ENCODE measurements at regions not wholly inside any gene's neighbourhood (a gene's known extent, or its start where the extent isn't known, plus 50 kb on each side); places are given as distances from the start of the nearest gene placed in this dataset.

DNA sequence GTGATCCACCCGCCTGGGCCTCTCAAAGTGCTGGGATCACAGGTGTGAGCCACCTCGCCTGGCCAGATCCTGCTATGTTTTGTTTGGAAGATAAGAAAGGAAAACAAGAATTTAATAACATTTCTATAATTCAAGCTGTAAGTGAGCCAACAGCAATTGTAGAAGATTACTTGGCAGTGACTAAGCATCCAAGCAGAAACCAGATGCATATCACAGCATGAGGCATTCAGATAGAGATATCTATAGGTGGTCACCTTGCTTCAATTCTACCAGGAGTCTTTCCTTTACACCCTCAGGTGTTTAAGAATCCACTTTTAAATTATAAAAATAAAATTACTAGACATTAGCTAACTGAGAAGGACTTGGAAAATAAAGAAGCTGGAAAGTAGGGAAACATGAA is 83.9 kb upstream of the ATF7IP start:
- TF ChIP-seq, protein P1, sequence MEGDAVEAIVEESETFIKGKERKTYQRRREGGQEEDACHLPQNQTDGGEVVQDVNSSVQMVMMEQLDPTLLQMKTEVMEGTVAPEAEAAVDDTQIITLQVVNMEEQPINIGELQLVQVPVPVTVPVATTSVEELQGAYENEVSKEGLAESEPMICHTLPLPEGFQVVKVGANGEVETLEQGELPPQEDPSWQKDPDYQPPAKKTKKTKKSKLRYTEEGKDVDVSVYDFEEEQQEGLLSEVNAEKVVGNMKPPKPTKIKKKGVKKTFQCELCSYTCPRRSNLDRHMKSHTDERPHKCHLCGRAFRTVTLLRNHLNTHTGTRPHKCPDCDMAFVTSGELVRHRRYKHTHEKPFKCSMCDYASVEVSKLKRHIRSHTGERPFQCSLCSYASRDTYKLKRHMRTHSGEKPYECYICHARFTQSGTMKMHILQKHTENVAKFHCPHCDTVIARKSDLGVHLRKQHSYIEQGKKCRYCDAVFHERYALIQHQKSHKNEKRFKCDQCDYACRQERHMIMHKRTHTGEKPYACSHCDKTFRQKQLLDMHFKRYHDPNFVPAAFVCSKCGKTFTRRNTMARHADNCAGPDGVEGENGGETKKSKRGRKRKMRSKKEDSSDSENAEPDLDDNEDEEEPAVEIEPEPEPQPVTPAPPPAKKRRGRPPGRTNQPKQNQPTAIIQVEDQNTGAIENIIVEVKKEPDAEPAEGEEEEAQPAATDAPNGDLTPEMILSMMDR (IDR thresholded peaks at IDR 0.05; ENCODE audit: low read depth, low read length, missing input control) = no peak
- TF ChIP-seq RAD21 (IDR thresholded peaks at IDR 0.05) = no peak
- TF ChIP-seq YY1 (IDR thresholded peaks at IDR 0.05) = no peak
- TF ChIP-seq JUND (IDR thresholded peaks at IDR 0.05) = no peak
- no peak for TF ChIP-seq SP1 (IDR thresholded peaks at IDR 0.05)
- no peak for TF ChIP-seq EGR1 (IDR thresholded peaks at IDR 0.05; ENCODE audit: low read depth in 2 of 2)
- TF ChIP-seq, protein P2, sequence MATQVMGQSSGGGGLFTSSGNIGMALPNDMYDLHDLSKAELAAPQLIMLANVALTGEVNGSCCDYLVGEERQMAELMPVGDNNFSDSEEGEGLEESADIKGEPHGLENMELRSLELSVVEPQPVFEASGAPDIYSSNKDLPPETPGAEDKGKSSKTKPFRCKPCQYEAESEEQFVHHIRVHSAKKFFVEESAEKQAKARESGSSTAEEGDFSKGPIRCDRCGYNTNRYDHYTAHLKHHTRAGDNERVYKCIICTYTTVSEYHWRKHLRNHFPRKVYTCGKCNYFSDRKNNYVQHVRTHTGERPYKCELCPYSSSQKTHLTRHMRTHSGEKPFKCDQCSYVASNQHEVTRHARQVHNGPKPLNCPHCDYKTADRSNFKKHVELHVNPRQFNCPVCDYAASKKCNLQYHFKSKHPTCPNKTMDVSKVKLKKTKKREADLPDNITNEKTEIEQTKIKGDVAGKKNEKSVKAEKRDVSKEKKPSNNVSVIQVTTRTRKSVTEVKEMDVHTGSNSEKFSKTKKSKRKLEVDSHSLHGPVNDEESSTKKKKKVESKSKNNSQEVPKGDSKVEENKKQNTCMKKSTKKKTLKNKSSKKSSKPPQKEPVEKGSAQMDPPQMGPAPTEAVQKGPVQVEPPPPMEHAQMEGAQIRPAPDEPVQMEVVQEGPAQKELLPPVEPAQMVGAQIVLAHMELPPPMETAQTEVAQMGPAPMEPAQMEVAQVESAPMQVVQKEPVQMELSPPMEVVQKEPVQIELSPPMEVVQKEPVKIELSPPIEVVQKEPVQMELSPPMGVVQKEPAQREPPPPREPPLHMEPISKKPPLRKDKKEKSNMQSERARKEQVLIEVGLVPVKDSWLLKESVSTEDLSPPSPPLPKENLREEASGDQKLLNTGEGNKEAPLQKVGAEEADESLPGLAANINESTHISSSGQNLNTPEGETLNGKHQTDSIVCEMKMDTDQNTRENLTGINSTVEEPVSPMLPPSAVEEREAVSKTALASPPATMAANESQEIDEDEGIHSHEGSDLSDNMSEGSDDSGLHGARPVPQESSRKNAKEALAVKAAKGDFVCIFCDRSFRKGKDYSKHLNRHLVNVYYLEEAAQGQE (IDR thresholded peaks at IDR 0.05) = no peak
- TF ChIP-seq, protein P3, sequence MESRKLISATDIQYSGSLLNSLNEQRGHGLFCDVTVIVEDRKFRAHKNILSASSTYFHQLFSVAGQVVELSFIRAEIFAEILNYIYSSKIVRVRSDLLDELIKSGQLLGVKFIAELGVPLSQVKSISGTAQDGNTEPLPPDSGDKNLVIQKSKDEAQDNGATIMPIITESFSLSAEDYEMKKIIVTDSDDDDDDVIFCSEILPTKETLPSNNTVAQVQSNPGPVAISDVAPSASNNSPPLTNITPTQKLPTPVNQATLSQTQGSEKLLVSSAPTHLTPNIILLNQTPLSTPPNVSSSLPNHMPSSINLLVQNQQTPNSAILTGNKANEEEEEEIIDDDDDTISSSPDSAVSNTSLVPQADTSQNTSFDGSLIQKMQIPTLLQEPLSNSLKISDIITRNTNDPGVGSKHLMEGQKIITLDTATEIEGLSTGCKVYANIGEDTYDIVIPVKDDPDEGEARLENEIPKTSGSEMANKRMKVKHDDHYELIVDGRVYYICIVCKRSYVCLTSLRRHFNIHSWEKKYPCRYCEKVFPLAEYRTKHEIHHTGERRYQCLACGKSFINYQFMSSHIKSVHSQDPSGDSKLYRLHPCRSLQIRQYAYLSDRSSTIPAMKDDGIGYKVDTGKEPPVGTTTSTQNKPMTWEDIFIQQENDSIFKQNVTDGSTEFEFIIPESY (IDR thresholded peaks at IDR 0.05) = no peak
- no peak for TF ChIP-seq FOXA1 (IDR thresholded peaks at IDR 0.05)
- TF ChIP-seq GABPA (IDR thresholded peaks at IDR 0.05 in 1 of 2, conservative IDR thresholded peaks at IDR 0.05 in 1 of 2) = no peak
- TF ChIP-seq NR2F2 (IDR thresholded peaks at IDR 0.05) = no peak
- TF ChIP-seq RXRA (IDR thresholded peaks at IDR 0.05) = no peak
- TF ChIP-seq TAF1 (conservative IDR thresholded peaks at IDR 0.05) = no peak
- TF ChIP-seq, protein P4, sequence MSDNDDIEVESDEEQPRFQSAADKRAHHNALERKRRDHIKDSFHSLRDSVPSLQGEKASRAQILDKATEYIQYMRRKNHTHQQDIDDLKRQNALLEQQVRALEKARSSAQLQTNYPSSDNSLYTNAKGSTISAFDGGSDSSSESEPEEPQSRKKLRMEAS (IDR thresholded peaks at IDR 0.05) = no peak

Measured in liver (tissue), 3 donors.